ENCODE measurements at regions not wholly inside any gene's neighbourhood (a gene's known extent, or its start where the extent isn't known, plus 50 kb on each side); places are given as distances from the start of the nearest gene placed in this dataset.

DNA sequence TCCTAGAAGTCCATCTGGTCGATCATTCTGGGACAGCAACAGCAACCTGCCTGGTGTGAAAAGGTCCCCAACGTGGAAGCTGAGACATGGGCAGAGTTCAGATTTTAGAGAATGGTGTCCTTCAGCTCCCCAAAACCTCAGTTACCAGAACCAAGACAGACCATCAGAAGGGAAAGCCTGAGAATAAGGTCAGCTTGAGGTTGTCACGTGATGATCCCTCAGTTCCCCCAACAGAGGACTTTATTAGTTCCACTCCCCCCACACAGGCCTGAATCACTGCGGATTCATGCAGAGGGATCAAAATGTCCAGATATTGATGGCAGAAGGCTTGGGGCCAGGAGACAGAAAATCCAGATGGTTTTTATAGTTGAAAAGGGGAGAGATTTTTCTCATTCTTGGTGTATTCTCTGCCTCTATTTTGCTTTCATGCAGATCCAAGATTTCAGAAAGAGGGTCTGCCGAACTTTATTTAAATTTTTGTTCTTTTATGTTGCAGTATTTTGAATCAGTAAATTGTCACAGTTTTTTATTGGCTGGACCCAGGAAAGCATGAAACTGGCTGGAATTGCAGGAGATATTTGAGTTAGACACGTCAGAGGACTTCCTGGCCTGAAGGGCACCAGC is 139.0 kb upstream of the NTM start:
- DNase-seq (ENCODE audit: low read depth) = no peak
- no peak overlapping the region for H3K4me3 ChIP-seq (ENCODE audit: low read length)
- TF ChIP-seq, protein P1, sequence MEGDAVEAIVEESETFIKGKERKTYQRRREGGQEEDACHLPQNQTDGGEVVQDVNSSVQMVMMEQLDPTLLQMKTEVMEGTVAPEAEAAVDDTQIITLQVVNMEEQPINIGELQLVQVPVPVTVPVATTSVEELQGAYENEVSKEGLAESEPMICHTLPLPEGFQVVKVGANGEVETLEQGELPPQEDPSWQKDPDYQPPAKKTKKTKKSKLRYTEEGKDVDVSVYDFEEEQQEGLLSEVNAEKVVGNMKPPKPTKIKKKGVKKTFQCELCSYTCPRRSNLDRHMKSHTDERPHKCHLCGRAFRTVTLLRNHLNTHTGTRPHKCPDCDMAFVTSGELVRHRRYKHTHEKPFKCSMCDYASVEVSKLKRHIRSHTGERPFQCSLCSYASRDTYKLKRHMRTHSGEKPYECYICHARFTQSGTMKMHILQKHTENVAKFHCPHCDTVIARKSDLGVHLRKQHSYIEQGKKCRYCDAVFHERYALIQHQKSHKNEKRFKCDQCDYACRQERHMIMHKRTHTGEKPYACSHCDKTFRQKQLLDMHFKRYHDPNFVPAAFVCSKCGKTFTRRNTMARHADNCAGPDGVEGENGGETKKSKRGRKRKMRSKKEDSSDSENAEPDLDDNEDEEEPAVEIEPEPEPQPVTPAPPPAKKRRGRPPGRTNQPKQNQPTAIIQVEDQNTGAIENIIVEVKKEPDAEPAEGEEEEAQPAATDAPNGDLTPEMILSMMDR (IDR thresholded peaks at IDR 0.05; ENCODE audit: insufficient read depth, low read depth, low read length, missing control alignments) = no peak

DNA sequence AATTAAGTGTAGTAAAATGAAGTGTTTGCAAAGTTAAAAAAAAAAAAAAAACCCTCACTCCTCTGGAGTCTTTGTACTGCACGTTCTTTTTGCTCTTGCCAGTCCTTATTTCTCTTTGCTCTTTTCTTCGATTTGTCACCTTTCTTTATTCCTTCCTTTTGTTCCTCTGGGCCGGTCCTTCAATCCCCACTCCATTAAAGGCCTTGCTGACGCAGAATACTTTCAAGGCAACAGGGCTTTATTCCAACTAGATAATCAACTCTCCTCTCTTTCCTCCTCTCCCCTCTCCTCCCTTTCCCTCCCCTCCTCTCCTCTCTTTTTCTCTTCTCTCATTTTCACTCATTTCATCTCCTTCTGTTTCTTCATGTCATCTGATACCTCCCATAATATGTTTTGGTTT is 138.2 kb upstream of the NTM start:
- no peak for DNase-seq (ENCODE audit: low read depth)
- no peak overlapping the region for H3K4me3 ChIP-seq (ENCODE audit: low read length)
- TF ChIP-seq, protein P1 (IDR thresholded peaks at IDR 0.05; ENCODE audit: insufficient read depth, low read depth, low read length, missing control alignments) = no peak

DNA sequence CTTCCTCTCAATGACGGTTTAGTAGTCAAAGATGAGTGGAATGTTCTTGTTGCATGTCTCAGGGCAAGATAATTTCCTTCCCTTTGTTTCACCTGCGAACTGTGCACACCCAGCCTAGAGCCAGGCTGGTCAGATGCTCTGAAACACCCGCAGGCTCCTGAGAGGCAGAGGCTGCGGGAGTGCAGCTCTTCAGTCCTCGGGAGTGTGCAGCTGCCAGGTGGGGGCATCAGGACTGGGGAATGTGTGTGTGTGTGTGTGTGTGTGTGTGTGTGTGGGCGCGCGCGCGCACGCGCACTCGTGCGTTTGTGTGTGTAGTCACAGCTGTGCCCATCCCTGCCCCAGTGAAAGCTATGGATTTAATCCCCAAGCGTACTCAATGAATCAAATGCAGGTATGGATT is 136.2 kb upstream of the NTM start:
- TF ChIP-seq, protein P1 (IDR thresholded peaks at IDR 0.05; ENCODE audit: insufficient read depth, low read depth, low read length, missing control alignments) = no peak
- H3K4me3 ChIP-seq (ENCODE audit: low read length) = no peak overlapping the region
- no peak for DNase-seq (ENCODE audit: low read depth)

DNA sequence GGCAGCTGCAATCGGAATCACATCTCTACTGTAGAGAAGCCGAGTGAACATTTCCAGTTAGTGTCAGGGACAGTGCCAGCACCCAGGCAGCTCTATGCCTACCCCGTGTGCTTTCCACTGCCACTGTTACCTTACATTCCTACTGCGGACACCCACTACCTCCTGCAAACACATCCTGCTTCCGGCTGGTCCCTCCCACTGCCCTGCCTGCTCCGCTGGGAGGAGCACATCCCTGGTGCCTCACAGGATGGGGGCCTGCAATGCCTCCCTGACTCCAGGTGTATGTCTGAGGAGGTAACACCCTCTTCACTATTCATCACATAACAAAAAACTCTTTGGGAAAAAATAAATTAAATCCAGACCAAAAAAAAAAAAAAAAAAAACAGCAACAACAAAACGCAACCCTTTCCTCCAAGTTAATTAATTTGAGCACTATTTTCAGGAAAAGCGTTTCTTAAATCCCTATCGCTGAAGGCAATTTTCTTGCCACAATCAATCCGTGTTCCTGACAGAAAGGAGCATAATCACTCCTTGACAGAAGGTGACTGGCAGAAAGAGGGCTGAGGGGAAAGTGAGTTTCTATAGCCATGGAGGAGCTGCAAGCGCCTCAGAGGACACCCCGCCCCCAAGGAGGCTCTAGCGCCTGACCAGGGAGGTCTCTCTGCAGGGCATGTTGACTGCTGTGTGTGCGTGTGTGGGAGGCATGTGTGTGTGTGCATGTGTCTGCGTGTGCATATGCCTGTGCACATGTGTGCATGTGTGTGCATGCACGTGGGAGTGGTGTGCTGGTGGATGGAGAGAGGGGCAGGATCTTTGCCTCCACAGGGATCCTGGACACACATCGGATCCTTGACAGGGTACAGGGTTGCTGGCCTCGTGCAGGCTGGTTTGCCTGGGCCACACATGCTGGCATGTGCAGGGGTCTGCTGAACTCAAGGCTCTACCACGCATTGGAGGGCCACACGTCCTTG is 134.8 kb upstream of the NTM start:
- no peak overlapping the region for H3K4me3 ChIP-seq (ENCODE audit: low read length)
- TF ChIP-seq, protein P1 (IDR thresholded peaks at IDR 0.05; ENCODE audit: insufficient read depth, low read depth, low read length, missing control alignments) = no peak
- no peak for DNase-seq (ENCODE audit: low read depth)

DNA sequence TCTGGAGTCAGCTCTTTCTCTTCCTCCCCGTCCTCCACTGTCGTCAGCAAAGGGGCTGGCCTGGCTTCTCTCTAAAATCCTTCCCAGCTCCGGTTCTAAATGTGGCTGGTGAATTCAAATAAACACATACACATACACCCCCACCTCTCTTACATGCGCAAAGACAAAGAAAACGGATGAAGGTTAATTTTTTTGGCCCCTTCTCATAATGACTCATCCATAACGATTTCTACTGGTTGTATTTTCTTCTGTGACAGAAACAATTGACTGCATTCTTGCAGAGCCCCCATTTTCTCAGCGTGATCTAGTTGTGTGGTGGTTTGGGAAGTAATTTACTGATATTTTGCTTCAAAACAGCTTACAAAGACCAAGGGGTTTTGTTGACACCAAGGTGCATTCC is 130.0 kb upstream of the NTM start:
- TF ChIP-seq, protein P1 (IDR thresholded peaks at IDR 0.05; ENCODE audit: insufficient read depth, low read depth, low read length, missing control alignments) = no peak
- H3K4me3 ChIP-seq (ENCODE audit: low read length) = no peak overlapping the region
- no peak for DNase-seq (ENCODE audit: low read depth)

DNA sequence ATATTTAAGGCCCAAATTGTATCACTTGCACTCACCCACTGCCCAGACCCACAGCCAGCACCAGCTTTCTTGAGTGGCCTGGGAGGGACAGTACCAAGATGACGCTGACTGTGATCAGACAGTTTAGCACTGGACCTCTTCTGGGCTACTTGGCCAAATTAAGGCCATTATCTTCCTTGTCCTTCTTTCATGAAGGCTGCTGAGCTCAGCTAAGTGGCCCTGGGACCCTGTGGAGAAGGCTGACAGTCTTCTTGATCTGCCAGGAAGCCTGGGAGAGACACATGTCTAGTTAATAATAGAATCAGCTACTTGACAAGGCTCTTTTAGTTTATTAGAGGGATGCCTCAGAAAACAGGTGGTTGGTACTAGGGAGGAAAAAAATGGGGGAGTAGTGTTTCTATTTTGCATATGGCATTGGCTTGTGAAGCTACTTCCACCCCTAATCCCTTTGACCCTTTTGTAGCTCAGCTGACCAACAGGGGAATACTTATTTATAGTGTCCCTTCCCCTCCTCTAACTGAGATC is 127.9 kb upstream of the NTM start:
- TF ChIP-seq, protein P1 (IDR thresholded peaks at IDR 0.05; ENCODE audit: insufficient read depth, low read depth, low read length, missing control alignments) = no peak
- H3K4me3 ChIP-seq (ENCODE audit: low read length) = no peak overlapping the region
- DNase-seq (ENCODE audit: low read depth) = no peak
